Keratinocyte (primary cell): ENCODE measurements at regions not wholly inside any gene's neighbourhood (a gene's known extent, or its start where the extent isn't known, plus 50 kb on each side); places are given as distances from the start of the nearest gene placed in this dataset.

ENCODE experiments used
- CTCF ChIP-seq, 3 experiments: IDR thresholded peaks in 1 of 3; conservative IDR thresholded peaks in 1 of 3; optimal IDR thresholded peaks in 1 of 3; 2 replicates in 2 of 3; 3 replicates in 1 of 3; pipeline versions ENCODE3 to v1.5.1; 2011; ENCODE audit warnings: low read length in 3 of 3, mild to moderate bottlenecking in 3 of 3, moderate library complexity in 2 of 3, control low read depth in 1 of 3, inconsistent platforms in 1 of 3; ENCODE audit not compliant: insufficient read depth in 2 of 3; ENCODE audit errors: extremely low read depth in 1 of 3
- EZH2 ChIP-seq: IDR thresholded peaks from one replicate; pipeline ENCODE4 v1.6.1; 2012; ENCODE audit warnings: inconsistent platforms, mild to moderate bottlenecking, low read length, moderate library complexity

GRCh38 chr6:16057446-16057845 lies 71.4 kb upstream of the MYLIP start:
- TF ChIP-seq CTCF (optimal IDR thresholded peaks at IDR 0.05 in 1 of 3, IDR thresholded peaks at IDR 0.05 in 1 of 3, conservative IDR thresholded peaks at IDR 0.05 in 1 of 3; ENCODE audit: extremely low read depth in 1 of 3, insufficient read depth in 2 of 3, low read length in 3 of 3) (no peak), EZH2 (no peak)
